ELF-1 (cell line): ENCODE measurements at regions not wholly inside any gene's neighbourhood (a gene's known extent, or its start where the extent isn't known, plus 50 kb on each side); places are given as distances from the start of the nearest gene placed in this dataset.

Source experiments
- DNase-seq: peaks from one replicate; pipeline ENCODE4 v3.0.0-alpha.2; 2016; ENCODE audit warnings: low read depth, low spot score

- no peak for DNase-seq
Observed at GRCh38 chr14:105841022-105842009, 314.9 kb downstream of the TMEM121 start.

- no peak for DNase-seq
Observed at GRCh38 chr14:105842105-105842504, 315.7 kb downstream of the TMEM121 start.

- DNase-seq, result no peak
Observed at GRCh38 chr14:105843444-105844046, 317.2 kb downstream of the TMEM121 start.

- no peak for DNase-seq
Observed at GRCh38 chr14:105844047-105844630, 317.8 kb downstream of the TMEM121 start.

- DNase-seq, result no peak
Observed at GRCh38 chr14:105844810-105845724, 318.7 kb downstream of the TMEM121 start.

- no peak for DNase-seq
Observed at GRCh38 chr14:105845725-105846309, 319.4 kb downstream of the TMEM121 start.

- DNase-seq, result no peak
Observed at GRCh38 chr14:105846312-105846711, 319.9 kb downstream of the TMEM121 start.

GRCh38 chr14:105847400-105847799 is 321.0 kb downstream of the TMEM121 start:
- no peak for DNase-seq

GRCh38 chr14:105848570-105848969 is 322.2 kb downstream of the TMEM121 start:
- no peak for DNase-seq

- no peak for DNase-seq
Observed at GRCh38 chr14:105849933-105850626, 323.7 kb downstream of the TMEM121 start.

GRCh38 chr14:105850853-105851581 is 324.6 kb downstream of the TMEM121 start:
- no peak for DNase-seq

GRCh38 chr14:105851716-105852377 is 325.5 kb downstream of the TMEM121 start:
- no peak for DNase-seq

- no peak for DNase-seq
Observed at GRCh38 chr14:105852378-105853088, 326.1 kb downstream of the TMEM121 start.

GRCh38 chr14:105853089-105853906 is 326.9 kb downstream of the TMEM121 start:
- peak; percentile 23 for DNase-seq

- DNase-seq, result no peak
Observed at GRCh38 chr14:105853907-105854599, 327.7 kb downstream of the TMEM121 start.

- DNase-seq, result no peak
Observed at GRCh38 chr14:105854600-105855245, 328.3 kb downstream of the TMEM121 start.
